CD4-positive, alpha-beta T cell treated with Interleukin-6 at 100 ng/mL for 8 hours (primary cell): ENCODE measurements at regions not wholly inside any gene's neighbourhood (a gene's known extent, or its start where the extent isn't known, plus 50 kb on each side); places are given as distances from the start of the nearest gene placed in this dataset.
"Not testable (repeated sequence)": the region's sequence is repeated elsewhere in the genome, so short reads cannot be mapped to it uniquely, and the experiment has no call there.

Source experiments
- DNase-seq: peaks from one replicate; pipeline ENCODE4 v3.0.0-alpha.2; 2020; ENCODE audit warnings: mixed read lengths, low spot score

DNA sequence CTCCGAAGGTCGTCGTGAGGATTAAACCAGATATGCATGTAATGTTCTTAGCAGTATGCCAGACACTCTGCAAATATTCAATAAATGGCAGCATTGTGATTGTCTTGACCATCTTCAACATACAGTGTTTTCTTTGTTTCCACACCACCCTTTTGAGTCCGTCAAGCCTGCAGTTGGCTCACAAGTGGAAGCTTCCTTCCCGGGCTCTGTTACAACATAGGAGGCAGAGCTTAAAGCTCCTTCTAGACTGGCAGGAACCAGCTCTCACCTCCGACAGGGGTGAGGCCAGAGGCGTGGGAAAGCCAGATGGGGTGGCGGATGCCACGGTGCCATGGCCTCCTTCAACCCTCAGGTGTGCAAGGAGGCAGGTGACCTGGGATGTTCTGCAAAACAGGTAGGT, 138.3 kb downstream of the FOXL1 start:
- no peak for DNase-seq

DNA sequence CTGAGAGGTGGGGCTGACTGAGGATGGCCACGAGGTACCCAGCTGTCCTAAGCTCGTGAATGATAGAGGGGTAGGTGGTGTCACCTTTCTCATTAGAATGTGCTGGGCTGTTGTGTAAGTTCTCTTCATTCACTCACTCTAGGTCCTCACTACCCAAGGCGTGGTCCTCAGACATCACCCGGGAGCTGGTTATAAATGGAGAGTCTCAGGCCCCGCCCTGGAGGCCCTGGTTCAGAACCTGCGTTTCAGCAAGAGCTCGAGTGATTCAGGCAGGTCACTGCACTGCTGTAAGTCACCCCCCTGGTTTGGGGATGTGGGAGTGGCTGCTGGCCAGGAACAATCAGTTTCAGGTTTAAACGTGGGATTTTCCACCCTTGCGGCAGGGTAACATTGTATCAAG, 139.8 kb downstream of the FOXL1 start:
- DNase-seq = no peak

DNA sequence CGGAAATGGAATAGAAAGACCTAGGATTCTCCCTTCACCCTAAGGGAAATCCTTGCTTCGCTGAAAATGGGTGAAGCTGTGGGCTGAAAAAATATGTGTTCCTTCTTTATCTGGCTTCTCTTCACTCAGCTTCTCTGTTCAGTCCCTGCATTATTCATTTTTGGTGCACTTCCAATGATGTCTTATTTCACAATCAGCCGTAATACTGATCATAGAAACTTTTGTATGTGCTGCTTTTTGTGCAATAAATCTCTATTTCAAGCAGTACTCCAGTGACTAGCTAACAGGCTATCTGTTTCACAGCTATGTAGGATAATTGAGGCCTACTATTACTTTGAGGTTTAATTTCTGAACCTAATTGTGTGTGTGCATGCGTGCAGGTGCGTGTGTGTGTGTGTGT, 144.6 kb downstream of the FOXL1 start:
- DNase-seq = no peak

DNA sequence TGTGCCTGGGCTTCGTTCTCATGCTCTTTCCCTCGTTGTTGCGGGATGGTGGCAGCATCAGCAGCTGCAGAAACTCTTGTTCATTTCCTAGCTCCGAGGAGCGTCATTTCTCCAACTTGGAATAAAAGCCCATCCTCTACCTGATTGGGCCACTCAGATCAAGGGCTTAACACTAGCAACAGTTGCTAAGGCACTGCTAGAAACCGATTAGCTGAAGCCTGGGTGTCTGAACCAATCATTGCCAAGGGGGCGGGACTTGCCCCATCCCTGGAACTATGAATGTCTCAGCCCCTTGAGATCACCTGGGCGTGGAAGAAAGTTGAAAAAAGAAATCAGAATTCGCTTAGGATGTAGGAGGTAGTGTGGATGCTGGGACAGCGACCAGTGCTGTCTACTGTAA, 145.3 kb downstream of the FOXL1 start:
- no peak for DNase-seq

DNA sequence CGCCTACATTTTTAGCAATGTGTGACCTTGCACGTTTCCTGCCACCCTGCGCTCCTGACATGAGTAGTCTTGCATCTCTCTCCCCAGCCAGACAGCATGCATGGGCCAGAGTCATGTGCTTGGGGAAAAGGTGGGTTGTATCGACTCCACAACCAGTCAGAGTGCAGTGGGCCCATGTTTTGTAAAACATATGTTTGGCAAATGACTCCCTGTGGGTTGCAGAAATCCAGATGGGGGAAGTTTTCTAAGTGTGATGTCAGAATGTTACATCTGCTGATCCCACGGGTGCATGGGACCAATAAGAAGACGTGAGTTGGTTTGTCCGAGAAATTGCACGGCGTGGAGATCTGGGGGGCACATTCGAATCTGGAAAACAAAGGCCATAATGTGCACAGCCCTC, 147.1 kb downstream of the FOXL1 start:
- DNase-seq = no peak

DNA sequence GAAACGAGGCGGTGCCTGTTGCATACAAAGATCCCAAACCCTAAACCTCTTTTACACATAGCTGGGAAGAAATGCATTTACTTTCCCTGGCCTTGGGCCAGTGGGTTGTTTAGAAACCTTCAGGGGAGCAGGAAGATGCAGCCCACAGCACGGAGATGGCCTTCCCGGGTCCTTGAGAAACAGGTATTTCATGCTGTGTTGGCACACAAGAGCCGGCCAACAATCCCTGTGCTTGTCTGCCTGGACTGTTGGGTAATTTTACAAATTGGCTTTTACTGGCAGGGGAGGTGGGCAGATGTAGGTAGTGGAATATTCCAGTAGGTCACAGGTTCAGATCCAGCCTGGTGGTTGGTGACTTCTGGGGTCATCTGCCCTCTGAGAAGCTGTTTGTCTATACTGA, 148.0 kb downstream of the FOXL1 start:
- no peak for DNase-seq

DNA sequence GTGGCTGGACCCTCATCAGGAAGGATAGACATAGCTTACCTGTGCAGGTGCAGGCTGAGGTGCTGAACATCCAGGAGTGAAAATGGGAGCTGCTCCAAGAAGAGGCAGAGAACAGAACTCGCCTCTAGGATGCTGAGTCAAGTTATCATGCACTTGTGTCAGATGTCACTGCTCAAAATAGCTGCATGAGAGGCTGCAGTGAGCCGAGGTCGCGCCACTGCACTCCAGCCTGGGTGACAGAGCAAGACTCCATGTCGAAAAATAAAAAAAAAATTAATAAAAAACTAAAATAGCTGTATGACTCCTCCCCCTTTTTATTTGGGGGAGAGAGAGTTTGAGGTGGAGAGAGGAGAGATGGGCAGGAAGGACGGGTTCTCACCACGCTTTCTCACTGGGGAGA, 148.8 kb downstream of the FOXL1 start:
- no peak for DNase-seq

DNA sequence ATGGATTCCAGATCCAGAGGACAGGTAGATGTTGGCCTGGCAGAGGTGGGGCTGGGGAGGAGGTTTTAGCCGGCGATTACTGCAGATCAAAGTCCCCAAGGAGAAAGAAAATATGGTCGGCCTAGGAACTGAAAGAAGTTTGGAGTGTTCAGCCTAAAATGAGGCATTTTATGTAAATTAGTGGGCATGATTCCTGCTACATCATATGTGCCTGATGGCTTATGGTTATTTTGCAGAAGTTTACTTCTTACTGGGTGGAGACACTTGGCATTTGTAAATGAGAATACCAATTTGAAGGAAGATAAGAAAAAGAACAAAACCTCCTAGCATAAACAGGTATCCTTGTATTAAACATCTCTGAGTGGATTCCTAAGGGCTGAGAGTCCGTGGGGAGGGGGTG, 149.3 kb downstream of the FOXL1 start:
- no peak for DNase-seq

DNA sequence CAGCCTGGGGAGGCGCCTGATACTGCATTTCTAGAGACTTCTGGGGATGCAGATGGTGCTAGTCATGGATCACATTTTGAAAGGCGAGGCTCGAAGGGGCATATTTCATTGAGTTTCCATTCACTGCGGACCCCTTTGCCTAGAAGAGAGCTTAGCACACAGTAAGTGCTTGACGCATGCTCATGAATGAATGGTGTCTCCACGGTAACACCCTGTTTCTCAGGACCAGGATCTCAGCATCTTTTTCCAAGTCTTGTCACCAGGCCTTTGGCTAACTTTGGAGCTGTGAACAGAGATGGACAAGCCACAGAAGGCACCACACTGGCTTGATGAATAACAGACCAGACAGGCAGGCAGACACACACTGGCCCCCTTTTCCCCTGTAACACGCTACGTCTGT, 151.3 kb downstream of the FOXL1 start:
- DNase-seq = no peak

DNA sequence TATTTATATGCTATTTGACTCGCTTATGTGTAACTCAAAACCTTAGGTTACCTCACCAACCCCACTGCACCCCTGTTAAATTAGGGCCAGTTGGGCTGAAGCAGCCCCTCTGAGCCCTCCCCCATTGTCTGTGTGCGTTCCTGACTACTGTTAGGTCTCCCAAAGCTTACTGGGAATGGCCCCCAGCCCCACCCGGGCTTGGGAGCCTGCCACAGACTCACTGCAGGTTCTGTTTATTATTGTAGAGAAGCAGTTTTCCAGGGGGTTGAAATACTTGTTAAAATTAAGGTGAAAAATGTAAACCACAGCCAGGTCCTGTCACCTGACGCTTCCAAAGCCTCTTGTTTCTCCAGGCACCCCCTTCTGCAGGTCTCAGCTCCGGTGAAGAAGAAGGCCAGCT, 151.7 kb downstream of the FOXL1 start:
- DNase-seq = no peak

DNA sequence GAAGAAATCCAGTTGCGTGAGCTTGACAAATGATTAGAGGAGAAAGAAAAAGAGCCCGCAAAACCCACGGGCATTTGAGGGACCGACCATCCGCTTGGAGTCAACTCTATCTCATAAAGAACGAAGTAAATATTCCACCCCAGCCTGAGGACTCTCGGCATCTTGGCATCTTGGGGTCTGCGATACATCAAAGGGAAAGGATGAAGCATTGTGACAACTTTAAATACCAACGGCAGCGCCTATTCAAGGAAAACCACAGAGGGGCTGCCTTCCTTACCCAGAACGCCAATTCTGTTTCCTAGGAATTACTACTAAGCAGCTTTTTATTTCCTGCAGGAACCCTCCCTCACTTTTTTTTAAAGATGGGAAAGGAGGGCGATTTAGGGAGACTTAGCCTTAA, 152.2 kb downstream of the FOXL1 start:
- no peak for DNase-seq

DNA sequence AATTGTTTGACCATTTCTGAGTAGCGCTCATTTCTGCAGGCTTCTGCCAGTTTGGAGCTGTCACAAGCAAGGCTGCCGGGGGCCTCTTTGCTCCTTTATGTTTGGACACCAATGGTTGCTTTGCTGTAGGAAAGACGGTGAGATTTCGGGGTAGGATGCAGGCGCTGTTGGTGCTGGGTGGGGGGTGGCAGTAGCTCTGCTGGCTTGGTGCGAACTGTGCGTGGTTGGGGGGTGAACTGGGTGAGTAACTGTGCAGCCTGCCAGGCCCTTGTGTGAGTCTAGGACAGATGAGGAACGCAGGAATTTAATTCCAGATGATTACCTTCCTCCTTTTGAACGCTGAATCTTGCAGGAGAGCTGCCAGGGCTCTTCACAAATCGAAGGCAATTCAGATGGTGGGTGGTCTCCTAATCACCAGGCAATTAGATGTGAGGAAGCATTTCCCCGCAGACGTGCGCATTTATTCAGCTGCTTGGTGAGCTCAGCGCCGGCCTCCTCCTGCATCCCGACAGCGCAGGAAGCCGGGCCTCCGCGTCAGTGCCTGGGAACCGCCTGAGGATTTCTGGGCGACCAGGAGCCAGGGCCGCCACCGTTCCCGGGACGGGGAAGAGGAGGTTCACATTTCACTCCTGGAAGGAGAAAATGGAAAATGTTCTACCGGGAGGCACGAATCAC, 154.4 kb downstream of the FOXL1 start:
- no peak for DNase-seq

DNA sequence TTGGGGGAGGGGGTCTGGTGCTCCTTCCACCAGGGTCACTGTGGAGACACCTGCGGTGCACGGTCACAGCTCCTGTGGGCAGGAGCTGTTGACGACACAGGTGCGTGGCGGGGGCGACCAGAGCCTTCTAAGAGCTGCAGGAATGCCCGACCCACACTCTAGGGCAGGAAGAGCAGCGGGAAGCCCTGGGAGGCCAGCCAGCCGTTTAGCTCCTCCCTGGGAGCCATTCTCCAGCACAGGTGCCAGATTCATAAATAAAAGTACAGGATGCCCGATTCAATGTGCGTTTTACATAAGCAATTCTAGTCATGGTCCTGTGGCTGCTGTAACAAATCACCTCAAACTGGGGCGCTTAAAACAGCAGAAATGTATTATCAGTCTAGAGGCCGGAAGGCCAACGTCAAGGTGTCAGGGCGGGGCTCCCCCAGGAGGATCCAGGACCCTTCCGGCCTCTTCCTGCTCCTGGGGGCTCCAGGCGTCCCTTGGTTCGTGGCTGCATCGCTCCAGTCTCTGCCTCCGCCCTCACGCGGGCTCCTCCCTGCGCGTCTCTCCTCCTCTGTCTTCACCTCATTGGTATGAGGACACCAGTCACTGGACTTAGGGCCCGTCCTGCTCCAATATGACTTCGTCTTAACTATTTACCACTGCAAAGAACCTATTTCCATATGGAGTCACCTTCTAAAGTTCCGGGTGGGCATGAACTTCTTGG, 155.4 kb downstream of the FOXL1 start:
- DNase-seq = no peak

DNA sequence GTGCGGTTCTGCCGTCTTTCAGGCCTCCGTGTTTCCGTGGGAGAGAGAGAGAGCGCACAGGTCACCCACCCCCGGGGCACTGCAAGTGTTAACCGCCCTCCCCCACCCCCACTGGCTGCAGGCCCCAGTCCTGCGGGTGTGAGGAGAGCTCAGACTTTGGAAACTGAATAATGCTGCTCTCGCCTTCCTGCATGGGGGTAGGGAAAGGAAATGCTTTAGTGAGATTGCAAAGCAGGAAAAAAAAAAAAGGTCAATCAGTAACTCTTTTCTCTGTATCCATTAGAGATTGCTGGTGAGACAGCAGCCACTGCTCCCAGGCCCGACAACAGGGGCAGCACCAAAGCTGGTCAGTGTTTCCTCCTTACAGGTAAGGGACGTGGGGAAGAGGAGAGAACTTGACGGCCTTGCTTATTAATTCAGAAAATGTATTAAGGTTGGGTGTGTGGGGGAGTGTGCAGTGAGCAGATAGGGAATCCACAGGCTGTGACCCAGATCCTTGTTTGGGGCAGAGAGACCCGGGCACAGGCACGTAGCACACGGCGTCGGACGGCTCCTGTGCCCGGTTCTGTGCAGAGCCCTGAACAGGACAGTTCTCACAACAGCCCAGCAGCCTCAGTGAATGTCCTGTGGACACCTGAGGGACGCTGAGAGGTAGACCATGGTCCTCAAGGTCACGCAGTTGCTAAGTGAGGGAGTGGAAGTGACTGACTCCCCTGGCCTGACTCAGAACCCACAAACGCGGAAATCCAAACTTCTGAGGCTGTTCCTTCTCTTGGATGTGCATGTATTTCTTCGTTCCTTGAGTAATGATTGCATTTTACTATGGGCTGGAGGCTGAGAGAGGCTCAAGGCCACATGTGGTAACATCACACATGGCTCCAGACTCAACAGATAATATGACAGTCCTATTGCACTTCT, 156.5 kb downstream of the FOXL1 start:
- no peak for DNase-seq

DNA sequence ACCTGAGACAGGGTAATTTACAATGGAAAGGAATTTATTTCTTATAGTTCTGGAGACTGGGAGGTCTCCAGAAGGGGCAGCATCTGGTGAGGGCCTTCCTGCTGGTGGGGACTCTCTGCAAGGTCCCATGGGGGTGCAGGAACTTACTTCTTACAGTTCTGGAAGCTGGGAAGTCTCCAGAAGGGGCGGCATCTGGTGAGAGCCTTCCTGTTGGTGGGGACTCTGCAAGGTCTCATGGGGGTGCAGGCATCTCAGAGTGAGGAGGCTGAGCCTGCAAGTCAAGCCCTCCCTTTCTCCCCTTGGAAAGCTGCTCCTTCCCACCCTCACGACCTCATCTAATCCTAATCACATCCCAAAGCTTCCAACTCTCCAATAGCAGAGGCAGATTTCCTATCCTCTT, 157.4 kb downstream of the FOXL1 start:
- no peak for DNase-seq

DNA sequence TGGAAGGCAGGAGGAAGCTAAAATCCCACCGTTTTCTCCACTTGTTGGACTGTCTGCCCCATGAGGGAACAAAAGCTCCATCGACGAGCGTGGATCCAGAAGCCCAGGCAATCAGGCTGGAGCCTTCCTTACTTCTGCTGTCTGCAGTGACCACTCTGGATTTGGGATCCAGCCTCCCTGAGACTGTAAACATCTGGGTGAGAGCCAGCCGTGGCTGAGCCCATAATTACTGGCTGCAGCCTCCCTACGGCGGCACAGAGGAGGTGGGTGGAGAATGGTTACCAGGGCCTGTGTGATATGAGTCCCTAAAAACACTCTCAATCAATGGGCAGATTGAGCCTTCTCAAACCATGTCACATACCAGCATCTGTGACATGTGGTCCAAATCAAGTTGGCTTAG, 158.2 kb downstream of the FOXL1 start:
- no peak for DNase-seq

DNA sequence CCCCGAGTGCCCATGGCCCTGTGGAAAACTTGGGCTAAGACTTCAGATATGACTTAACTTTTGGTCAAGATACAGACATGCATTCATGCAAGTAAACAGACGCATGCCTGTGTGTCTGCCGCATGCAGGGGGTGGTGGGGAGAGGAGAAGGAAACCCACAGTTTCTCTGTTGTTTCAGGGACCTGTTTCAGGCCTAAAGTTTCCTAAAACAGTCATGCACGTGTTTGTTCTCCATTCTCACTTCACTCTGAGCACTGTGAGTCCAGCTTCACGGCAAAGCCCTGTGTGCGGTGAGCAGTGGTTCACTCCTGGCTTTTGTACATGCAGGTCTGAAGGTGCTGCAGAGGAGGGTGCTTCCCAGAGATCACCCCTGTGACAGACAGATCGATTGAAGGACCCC, 158.7 kb downstream of the FOXL1 start:
- no peak for DNase-seq

DNA sequence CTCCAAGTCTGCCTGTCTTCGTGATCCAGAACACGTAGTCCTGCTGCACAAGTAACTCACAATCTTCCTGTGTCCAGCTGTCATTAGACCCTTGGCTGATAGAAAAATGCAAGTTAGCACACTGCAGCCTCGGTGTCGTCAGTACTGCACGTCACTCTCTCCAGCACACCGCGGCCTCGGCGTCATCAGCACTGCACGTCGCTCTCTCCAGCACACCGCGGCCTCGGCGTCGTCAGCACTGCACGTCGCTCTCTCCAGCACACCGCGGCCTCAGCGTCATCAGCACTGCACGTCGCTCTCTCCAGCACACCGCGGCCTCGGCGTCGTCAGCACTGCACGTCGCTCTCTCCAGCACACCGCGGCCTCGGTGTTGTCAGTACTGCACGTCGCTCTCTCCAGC, 160.0 kb downstream of the FOXL1 start:
- not testable (repeated sequence) for DNase-seq

DNA sequence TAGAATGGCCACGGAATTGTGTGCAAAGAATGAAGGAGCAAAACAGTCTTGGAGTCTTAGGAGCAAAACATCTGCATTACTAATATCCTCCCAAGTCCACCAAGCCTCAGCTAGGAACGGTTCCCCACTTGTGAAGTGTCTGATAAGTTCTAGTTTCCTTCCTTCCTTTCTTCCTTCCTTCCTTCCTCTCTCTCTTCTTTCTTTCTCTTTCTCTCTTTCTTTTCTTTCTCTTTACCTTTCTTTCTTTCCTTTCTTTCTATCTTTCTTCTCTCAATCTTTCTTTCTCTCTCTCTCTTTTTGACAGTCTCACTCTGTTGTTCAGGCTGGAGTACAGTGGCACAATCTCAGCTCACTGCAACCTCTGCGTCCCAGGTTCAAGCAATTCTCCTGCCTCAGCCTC, 160.8 kb downstream of the FOXL1 start:
- DNase-seq = no peak

DNA sequence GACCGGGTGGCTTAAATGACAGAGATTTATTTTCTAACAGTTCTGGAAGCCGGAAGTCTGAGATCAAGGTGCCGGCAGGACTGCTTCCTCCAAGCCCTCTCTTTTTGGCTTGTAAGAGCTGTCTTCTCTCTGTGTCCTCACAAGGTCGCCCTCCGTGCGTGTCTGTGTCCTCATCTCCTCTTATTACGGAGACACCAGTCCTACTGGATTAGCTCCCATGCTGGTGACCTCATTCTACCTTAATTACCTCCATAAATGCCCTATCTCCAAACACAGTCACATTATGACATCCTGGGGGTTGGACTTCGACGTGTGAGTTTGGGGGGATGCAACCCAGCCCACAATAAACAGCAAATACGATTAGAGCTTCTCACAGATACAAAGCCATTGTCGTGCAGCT, 161.5 kb downstream of the FOXL1 start:
- no peak for DNase-seq

DNA sequence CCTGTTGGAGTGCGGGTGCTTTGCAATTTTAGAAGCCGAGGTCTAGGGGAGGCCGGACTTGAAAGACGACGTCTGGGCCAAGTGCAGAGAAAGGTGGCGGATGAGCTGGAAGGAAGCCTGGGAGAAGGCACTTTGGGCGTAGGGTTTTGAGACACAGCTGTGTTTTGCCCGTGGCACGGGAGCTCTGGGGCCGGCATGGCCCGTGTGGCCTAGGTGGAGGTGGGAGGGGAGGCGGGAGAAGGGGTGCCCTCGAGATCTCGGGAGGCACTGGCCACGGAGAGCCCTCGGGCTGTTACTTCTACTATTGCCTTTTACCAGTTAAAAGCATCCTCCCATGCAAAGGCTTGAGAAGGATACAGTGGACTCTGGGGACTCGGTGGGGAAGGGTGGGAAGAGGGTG, 161.9 kb downstream of the FOXL1 start:
- DNase-seq = no peak

DNA sequence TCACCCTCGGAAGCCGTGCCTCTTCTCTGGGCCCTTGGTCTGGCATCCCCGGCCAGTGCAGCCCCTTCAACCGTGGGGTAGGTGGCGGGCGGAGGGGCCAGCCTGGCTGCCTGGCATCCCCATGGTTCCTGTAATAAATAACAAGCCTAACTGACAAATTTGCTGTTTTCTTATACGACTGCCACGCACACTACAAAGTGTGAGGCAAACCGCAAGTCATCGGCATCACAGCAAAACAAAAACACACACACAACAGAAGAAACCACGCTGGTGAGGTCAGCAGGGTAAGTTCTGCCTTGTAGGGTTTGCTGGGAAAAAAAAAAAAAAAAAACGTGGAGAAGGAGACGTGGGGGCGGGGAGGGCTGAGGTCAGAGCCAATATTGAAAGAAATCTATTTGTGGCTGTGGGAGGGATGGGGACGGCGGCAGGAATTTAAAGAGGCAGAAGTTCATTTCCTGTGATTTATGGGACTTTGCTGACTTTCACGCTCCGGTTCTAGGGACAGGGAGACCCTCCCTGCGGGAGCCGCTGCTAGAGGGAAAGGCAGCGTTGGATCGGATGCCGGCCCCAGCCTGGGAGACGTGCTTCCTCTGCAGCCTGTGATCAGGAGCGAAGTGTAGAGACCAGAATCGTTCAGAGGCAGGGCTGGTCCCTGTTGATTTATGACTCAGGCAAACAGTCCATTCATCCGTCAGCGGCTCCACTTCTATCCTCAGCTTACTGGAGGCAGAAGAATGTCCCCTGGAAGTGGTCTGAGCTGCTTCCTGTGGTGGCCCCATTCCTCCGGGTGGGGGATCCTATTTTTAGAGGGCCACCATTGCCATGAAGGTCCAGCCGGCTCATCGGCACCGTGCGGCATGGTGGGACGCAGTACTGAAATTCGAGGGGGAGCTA, 162.8 kb downstream of the FOXL1 start:
- DNase-seq = no peak
